ENCODE measurements at regions not wholly inside any gene's neighbourhood (a gene's known extent, or its start where the extent isn't known, plus 50 kb on each side); places are given as distances from the start of the nearest gene placed in this dataset.

GRCh38 chr7:136588216-136588615 lies 280.2 kb upstream of the CHRM2 start:
- TF ChIP-seq CTCF (IDR thresholded peaks at IDR 0.05) (no peak), POLR2AphosphoS5 (IDR thresholded peaks at IDR 0.05) (no peak), POLR2A (IDR thresholded peaks at IDR 0.05) (no peak)

Measured in prostate gland (tissue), 2 donors.